ES-I3 (cell line): ENCODE measurements at regions not wholly inside any gene's neighbourhood (a gene's known extent, or its start where the extent isn't known, plus 50 kb on each side); places are given as distances from the start of the nearest gene placed in this dataset.

Experiments
- H3K36me3 ChIP-seq: 2 replicates; pipeline ENCODE4 v1.6.1; 2013; ENCODE audit warnings: mild to moderate bottlenecking, low read length, control low read depth, moderate library complexity; ENCODE audit not compliant: insufficient read depth
- H3K4me1 ChIP-seq: 2 replicates; pipeline ENCODE4 v1.6.1; 2013; ENCODE audit warnings: mild to moderate bottlenecking, control low read depth, low read length; ENCODE audit not compliant: insufficient read depth
- H3K9ac ChIP-seq: 2 replicates; pipeline ENCODE4 v1.6.1; 2013; ENCODE audit warnings: low read depth, mild to moderate bottlenecking, low read length, moderate library complexity
- H3K9me3 ChIP-seq: 2 replicates; pipeline ENCODE4 v1.6.1; 2013; ENCODE audit warnings: mild to moderate bottlenecking, low read length, moderate library complexity; ENCODE audit not compliant: control insufficient read depth, insufficient read depth

- Histone ChIP-seq H3K36me3 (no peaks in the 10 kb centered on the region), H3K9me3 (no peaks in the 10 kb centered on the region), H3K9ac (no peak overlapping the region), H3K4me1 (no peaks in the 10 kb centered on the region)
These were observed 1557.9 kb downstream of the C4orf33 start for GRCh38 chr4:130653842-130654241.

DNA sequence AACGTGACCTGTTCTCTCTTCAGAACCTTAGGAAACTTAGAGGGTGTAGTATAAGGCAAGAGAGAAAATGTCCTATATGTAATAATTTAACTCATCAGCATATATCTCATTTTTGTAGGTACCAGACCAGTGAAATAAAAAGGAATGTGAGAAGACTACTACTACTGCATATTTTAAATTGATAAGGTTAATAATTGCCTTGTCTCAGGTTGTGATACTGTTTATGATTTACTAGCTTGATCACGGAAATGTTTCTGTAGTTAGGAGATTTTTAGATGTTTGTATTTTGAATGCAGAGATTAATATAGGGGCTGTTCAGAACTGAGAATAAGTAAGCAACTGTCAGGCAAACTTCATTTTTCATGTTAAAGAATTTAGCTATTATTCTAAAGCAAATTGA, 1563.4 kb downstream of the C4orf33 start:
- Histone ChIP-seq H3K9me3 (no peaks in the 10 kb centered on the region), H3K9ac (no peak overlapping the region), H3K4me1 (no peaks in the 10 kb centered on the region), H3K36me3 (no peaks in the 10 kb centered on the region)

DNA sequence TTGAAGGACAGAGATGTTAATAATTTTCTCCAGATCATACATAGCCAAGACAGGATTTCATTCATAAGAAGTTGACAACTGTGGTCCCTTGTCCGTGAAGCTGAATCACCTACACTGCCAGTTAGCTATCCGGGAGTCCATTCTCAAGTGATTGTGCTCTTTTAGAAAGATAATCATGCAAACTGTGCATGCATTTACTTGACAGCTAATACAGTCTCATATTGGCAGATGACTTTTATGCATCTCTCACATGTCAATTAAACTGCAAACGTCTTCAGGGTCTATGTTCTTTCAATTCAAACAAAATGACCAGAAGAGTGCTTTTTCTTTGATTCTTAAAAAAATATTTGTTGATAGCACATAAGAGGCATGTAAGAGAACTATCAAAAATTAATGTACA, 1572.9 kb downstream of the C4orf33 start:
- Histone ChIP-seq H3K9ac (no peak overlapping the region), H3K9me3 (no peaks in the 10 kb centered on the region), H3K36me3 (no peaks in the 10 kb centered on the region), H3K4me1 (no peaks in the 10 kb centered on the region)

GRCh38 chr4:130675266-130675665, 1579.3 kb downstream of the C4orf33 start:
- Histone ChIP-seq H3K9me3 (no peaks in the 10 kb centered on the region), H3K4me1 (no peaks in the 10 kb centered on the region), H3K36me3 (no peaks in the 10 kb centered on the region), H3K9ac (no peak overlapping the region)

GRCh38 chr4:130689181-130689580, 1593.2 kb downstream of the C4orf33 start:
- Histone ChIP-seq H3K4me1 (no peaks in the 10 kb centered on the region), H3K36me3 (no peaks in the 10 kb centered on the region), H3K9me3 (no peaks in the 10 kb centered on the region), H3K9ac (no peak overlapping the region)

DNA sequence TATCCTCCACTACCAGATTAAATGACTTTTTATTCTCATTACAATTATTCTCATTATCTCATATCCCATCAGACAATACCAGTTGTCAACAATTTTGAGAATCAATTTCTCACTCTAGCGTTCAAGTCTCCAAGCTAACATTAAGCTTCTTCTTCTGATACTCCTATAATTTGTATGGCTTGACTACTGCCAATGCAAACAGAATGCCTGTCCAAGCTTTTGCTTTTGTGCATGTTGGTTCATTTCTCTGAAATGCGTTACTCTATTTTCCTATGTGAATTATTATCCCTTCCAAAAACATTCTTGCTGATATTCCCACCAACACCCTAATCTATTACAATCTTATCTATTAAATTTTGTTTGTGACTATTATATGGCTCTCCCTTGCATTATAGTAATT, 1602.3 kb downstream of the C4orf33 start:
- Histone ChIP-seq H3K4me1 (no peaks in the 10 kb centered on the region), H3K9ac (no peak overlapping the region), H3K9me3 (no peaks in the 10 kb centered on the region), H3K36me3 (no peaks in the 10 kb centered on the region)

- Histone ChIP-seq H3K9ac (no peak overlapping the region), H3K9me3 (no peaks in the 10 kb centered on the region), H3K4me1 (no peaks in the 10 kb centered on the region), H3K36me3 (no peaks in the 10 kb centered on the region)
These were observed 1603.1 kb downstream of the C4orf33 start for GRCh38 chr4:130699004-130699403.

- Histone ChIP-seq H3K9me3 (no peaks in the 10 kb centered on the region), H3K9ac (no peak overlapping the region), H3K4me1 (no peaks in the 10 kb centered on the region), H3K36me3 (no peaks in the 10 kb centered on the region)
These were observed 1607.4 kb downstream of the C4orf33 start for GRCh38 chr4:130703211-130703935.

GRCh38 chr4:130705023-130705422, 1609.1 kb downstream of the C4orf33 start:
- H3K36me3 ChIP-seq: no peaks in the 10 kb centered on the region
- H3K4me1 ChIP-seq: no peaks in the 10 kb centered on the region
- H3K9ac ChIP-seq: no peak overlapping the region
- H3K9me3 ChIP-seq: no peaks in the 10 kb centered on the region

DNA sequence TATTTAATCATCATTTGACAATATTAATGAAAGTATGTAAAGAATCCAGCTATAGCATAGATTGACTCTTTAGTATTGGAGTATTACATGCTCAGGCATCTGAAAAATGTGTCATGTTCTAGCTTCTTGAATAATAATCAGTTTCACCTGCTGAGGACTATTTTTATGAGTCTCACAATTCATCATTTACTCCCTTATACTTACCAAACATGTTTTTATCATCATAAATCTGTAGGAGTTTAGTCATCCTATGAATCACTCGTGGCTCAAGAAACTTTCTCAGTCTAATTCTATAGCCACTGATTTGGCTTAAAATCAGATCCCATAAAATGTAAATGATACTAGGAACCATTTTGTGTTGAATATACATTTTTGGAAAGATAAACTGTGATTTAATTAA, 1616.1 kb downstream of the C4orf33 start:
- Histone ChIP-seq H3K9ac (no peak overlapping the region), H3K4me1 (no peaks in the 10 kb centered on the region), H3K9me3 (no peaks in the 10 kb centered on the region), H3K36me3 (no peaks in the 10 kb centered on the region)

GRCh38 chr4:130714006-130714405, 1618.1 kb downstream of the C4orf33 start:
- no peaks in the 10 kb centered on the region for H3K9me3 ChIP-seq
- no peaks in the 10 kb centered on the region for H3K4me1 ChIP-seq
- H3K36me3 ChIP-seq: no peaks in the 10 kb centered on the region
- H3K9ac ChIP-seq: no peak overlapping the region

DNA sequence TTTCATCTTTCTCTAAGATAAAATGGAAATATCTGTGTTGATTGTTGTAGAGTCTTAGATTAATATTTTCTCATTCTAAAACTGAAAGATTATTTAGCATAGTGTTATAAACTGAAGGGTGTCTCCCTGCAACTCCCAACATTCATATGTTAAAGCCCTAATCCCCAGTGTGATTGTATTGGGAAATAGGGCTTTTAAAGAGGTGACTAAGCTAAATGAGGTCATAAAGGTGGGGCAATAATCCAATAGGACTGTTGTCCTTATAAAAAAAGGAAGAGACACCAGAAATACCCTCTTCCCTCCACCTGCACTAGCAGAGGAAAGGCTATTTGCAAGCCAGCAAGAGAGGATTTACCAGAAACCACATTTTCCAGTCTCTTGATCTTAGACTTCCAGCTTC, 1626.4 kb downstream of the C4orf33 start:
- Histone ChIP-seq H3K9ac (no peak overlapping the region), H3K36me3 (no peaks in the 10 kb centered on the region), H3K9me3 (no peaks in the 10 kb centered on the region), H3K4me1 (peaks cover 6% of the 10 kb centered on the region)

DNA sequence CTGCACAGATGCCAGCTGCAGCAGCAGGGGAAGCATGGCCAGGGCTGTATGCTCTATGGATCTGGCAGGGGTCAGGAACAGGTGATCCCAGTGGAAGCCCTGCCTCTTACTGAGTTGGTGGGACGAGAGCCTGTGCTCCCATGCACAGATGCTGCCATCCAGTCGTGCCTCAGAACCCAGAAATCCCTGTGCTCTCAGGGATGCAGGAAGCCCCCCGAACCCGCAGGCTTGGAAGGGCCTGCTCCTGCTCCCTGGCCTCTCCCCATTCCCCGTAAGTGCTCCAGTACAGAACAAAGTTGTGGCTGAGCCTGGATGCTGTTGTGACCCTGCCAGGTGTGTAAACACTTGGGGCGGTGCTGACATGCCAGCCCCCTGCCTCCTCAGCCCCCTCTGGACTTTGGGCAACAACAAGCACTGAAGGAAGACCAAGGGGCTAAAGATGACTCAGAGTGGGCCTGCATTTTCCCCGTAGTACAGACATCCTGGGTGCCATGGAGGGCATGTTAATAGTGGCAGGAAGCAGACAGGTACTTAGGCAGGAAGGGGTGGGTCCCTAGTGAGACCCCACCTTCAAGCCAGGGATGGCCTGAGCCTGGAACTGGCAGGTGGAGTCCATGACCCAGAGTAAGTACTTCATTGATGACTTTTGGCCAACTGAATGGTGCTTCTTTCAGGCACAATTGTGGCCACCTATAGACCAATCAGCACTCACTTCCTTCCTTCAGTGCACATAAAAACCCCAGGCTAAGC, 1640.7 kb downstream of the C4orf33 start:
- H3K4me1 ChIP-seq: no peaks in the 10 kb centered on the region
- no peak overlapping the region for H3K9ac ChIP-seq
- H3K36me3 ChIP-seq: no peaks in the 10 kb centered on the region
- no peaks in the 10 kb centered on the region for H3K9me3 ChIP-seq

- no peaks in the 10 kb centered on the region for H3K4me1 ChIP-seq
- H3K9me3 ChIP-seq: no peaks in the 10 kb centered on the region
- no peak overlapping the region for H3K9ac ChIP-seq
- no peaks in the 10 kb centered on the region for H3K36me3 ChIP-seq
These were observed 1642.3 kb downstream of the C4orf33 start for GRCh38 chr4:130738233-130738632.

- no peaks in the 10 kb centered on the region for H3K36me3 ChIP-seq
- H3K4me1 ChIP-seq: no peaks in the 10 kb centered on the region
- no peak overlapping the region for H3K9ac ChIP-seq
- no peaks in the 10 kb centered on the region; the same call in 1 of the 2 replicates for H3K9me3 ChIP-seq
These were observed 1651.9 kb downstream of the C4orf33 start for GRCh38 chr4:130747842-130748241.
